ENCODE measurements at regions not wholly inside any gene's neighbourhood (a gene's known extent, or its start where the extent isn't known, plus 50 kb on each side); places are given as distances from the start of the nearest gene placed in this dataset.

GRCh38 chr2:15883684-15884083 lies 56.7 kb upstream of the MYCN start:
- H3K9me2 ChIP-seq (replicated peaks; ENCODE audit: insufficient read depth, low read length) = no peaks in the 10 kb centered on the region
- DNase-seq = no peak

GRCh38 chr2:15884790-15885189 lies 55.6 kb upstream of the MYCN start:
- Histone ChIP-seq H3K9ac (ENCODE audit: low read length) (no peak overlapping the region), H3K9me2 (replicated peaks; ENCODE audit: insufficient read depth, low read length) (no peaks in the 10 kb centered on the region), H2AFZ (ENCODE audit: low read length) (no peak overlapping the region), H3K9me3 (replicated peaks; ENCODE audit: insufficient read depth, low read length) (no peaks in the 10 kb centered on the region), H3K79me2 (ENCODE audit: low read length) (no peaks in the 10 kb centered on the region), H3K27ac (ENCODE audit: low read length) (no peak overlapping the region), H3K36me3 (replicated peaks; ENCODE audit: insufficient read depth, low read length) (no peaks in the 10 kb centered on the region), H3K4me1 (ENCODE audit: low read length) (no peaks in the 10 kb centered on the region), H3F3A (ENCODE audit: insufficient read depth, low read length) (no peaks in the 10 kb centered on the region), H3K4me2 (ENCODE audit: low read depth, low read length) (no peak overlapping the region), H3K27me3 (replicated peaks; ENCODE audit: insufficient read depth, low read length) (no peaks in the 10 kb centered on the region), H4K20me1 (ENCODE audit: insufficient read depth, low read length) (no peaks in the 10 kb centered on the region), H3K4me3 (ENCODE audit: low read length) (no peak overlapping the region)
- no peak for DNase-seq
- TF ChIP-seq CTCF (IDR thresholded peaks at IDR 0.05; ENCODE audit: low read length) (no peak), EZH2phosphoT487 (IDR thresholded peaks at IDR 0.05; ENCODE audit: low read length) (no peak), EZH2 (optimal IDR thresholded peaks at IDR 0.05; ENCODE audit: low read depth, low read length) (no peak)

More at GRCh38 chr2:15883684-15884083, 56.7 kb upstream of the MYCN start:
- no peaks in the 10 kb centered on the region for H3K4me1 ChIP-seq (ENCODE audit: low read length)
- H3K36me3 ChIP-seq (replicated peaks; ENCODE audit: insufficient read depth, low read length) = no peaks in the 10 kb centered on the region
- H3K9ac ChIP-seq (ENCODE audit: low read length) = no peak overlapping the region
- H3K4me3 ChIP-seq (ENCODE audit: low read length) = no peak overlapping the region
- H3K4me2 ChIP-seq (ENCODE audit: low read depth, low read length) = no peak overlapping the region
- no peaks in the 10 kb centered on the region for H3F3A ChIP-seq (ENCODE audit: insufficient read depth, low read length)
- no peak for TF ChIP-seq EZH2 (optimal IDR thresholded peaks at IDR 0.05; ENCODE audit: low read depth, low read length)
- no peak for TF ChIP-seq EZH2phosphoT487 (IDR thresholded peaks at IDR 0.05; ENCODE audit: low read length)
- TF ChIP-seq CTCF (IDR thresholded peaks at IDR 0.05; ENCODE audit: low read length) = no peak
- no peak overlapping the region for H3K27ac ChIP-seq (ENCODE audit: low read length)
- no peaks in the 10 kb centered on the region for H4K20me1 ChIP-seq (ENCODE audit: insufficient read depth, low read length)
- no peak overlapping the region for H2AFZ ChIP-seq (ENCODE audit: low read length)
- no peaks in the 10 kb centered on the region for H3K9me3 ChIP-seq (replicated peaks; ENCODE audit: insufficient read depth, low read length)
- H3K27me3 ChIP-seq (replicated peaks; ENCODE audit: insufficient read depth, low read length) = no peaks in the 10 kb centered on the region
- H3K79me2 ChIP-seq (ENCODE audit: low read length) = no peaks in the 10 kb centered on the region

- no peaks in the 10 kb centered on the region for H3K36me3 ChIP-seq (replicated peaks; ENCODE audit: insufficient read depth, low read length)
- TF ChIP-seq EZH2 (optimal IDR thresholded peaks at IDR 0.05; ENCODE audit: low read depth, low read length) (no peak), CTCF (IDR thresholded peaks at IDR 0.05; ENCODE audit: low read length) (no peak), EZH2phosphoT487 (IDR thresholded peaks at IDR 0.05; ENCODE audit: low read length) (no peak)
- no peaks in the 10 kb centered on the region for H3F3A ChIP-seq (ENCODE audit: insufficient read depth, low read length)
- H3K9me2 ChIP-seq (replicated peaks; ENCODE audit: insufficient read depth, low read length) = no peaks in the 10 kb centered on the region
- no peaks in the 10 kb centered on the region for H3K27me3 ChIP-seq (replicated peaks; ENCODE audit: insufficient read depth, low read length)
- H3K9ac ChIP-seq (ENCODE audit: low read length) = no peak overlapping the region
- no peak overlapping the region for H3K4me3 ChIP-seq (ENCODE audit: low read length)
- no peak for DNase-seq
- H2AFZ ChIP-seq (ENCODE audit: low read length) = no peak overlapping the region
- H3K27ac ChIP-seq (ENCODE audit: low read length) = no peak overlapping the region
- peaks cover 4% of the 10 kb centered on the region for H3K4me1 ChIP-seq (ENCODE audit: low read length)
- H4K20me1 ChIP-seq (ENCODE audit: insufficient read depth, low read length) = no peaks in the 10 kb centered on the region
- no peaks in the 10 kb centered on the region for H3K79me2 ChIP-seq (ENCODE audit: low read length)
- H3K9me3 ChIP-seq (replicated peaks; ENCODE audit: insufficient read depth, low read length) = no peaks in the 10 kb centered on the region
- no peak overlapping the region for H3K4me2 ChIP-seq (ENCODE audit: low read depth, low read length)
Measured at GRCh38 chr2:15886231-15886630, 54.1 kb upstream of the MYCN start.
